ENCODE measurements at regions not wholly inside any gene's neighbourhood (a gene's known extent, or its start where the extent isn't known, plus 50 kb on each side); places are given as distances from the start of the nearest gene placed in this dataset.

DNA sequence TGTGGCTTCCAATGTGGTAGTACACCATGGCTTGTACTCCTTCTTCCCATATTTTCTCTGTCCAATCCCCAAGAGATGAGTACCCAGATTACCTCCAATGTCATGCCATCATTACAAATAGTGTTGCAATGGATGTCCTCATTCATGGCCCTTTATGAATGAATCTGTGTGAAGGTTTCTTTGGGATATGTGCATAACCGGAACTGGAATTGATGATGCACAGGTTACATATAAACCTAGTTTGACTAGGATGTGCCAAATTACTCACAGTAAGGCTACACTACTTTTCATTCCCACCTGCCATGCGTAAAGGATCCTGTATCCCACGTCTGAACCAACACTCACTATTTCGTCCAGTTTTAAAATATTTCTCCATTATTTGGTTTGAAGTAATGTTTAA lies 173.9 kb upstream of the CXCR4 start:
- TF ChIP-seq EZH2 (IDR thresholded peaks at IDR 0.05; ENCODE audit: borderline replicate concordance, low read depth, low read length, poor library complexity, severe bottlenecking) = no peak
- TF ChIP-seq, protein P1, sequence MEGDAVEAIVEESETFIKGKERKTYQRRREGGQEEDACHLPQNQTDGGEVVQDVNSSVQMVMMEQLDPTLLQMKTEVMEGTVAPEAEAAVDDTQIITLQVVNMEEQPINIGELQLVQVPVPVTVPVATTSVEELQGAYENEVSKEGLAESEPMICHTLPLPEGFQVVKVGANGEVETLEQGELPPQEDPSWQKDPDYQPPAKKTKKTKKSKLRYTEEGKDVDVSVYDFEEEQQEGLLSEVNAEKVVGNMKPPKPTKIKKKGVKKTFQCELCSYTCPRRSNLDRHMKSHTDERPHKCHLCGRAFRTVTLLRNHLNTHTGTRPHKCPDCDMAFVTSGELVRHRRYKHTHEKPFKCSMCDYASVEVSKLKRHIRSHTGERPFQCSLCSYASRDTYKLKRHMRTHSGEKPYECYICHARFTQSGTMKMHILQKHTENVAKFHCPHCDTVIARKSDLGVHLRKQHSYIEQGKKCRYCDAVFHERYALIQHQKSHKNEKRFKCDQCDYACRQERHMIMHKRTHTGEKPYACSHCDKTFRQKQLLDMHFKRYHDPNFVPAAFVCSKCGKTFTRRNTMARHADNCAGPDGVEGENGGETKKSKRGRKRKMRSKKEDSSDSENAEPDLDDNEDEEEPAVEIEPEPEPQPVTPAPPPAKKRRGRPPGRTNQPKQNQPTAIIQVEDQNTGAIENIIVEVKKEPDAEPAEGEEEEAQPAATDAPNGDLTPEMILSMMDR (conservative IDR thresholded peaks at IDR 0.05; ENCODE audit: low read depth, low read length) = no peak
